ENCODE measurements at regions not wholly inside any gene's neighbourhood (a gene's known extent, or its start where the extent isn't known, plus 50 kb on each side); places are given as distances from the start of the nearest gene placed in this dataset.

DNA sequence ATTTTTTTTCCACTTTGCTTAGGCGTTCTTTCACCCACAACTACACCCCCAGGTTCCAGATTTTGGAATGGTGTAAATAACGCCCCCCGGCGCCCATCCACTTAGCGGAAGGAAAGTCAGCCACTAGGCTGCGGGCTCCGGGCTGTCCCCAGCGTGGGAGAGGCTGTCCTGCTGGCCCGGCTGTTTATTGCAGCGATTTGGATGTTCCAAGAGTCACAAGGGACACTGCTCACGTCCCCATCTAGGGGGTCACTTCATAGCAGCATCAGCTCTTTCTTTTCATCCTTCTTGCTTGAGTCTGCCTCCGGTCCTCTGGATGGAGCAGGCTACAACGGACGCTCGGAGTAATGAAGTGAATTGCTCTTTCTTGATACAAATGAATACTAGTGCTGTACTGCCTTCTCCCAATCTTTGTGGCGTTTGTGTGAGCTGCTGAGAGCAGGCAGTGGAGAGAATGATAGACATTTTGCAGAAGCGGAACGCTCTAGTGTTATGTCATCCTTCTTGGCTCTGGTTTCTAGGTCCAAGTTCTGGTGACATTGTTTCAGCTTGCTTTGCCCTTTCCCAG lies 50.7 kb upstream of the PAIP2B start:
- Mint-ChIP-seq H3K4me3 (peak overlapping the region; percentile 62), H3K4me1 (peaks cover 12% of the 10 kb centered on the region), H3K27me3 (ENCODE audit: low read depth) (peaks cover 94% of the 10 kb centered on the region), H3K27ac (no peak overlapping the region), H3K9me3 (peaks cover 13% of the 10 kb centered on the region), H3K36me3 (no peaks in the 10 kb centered on the region)
- TF ChIP-seq, protein P1, sequence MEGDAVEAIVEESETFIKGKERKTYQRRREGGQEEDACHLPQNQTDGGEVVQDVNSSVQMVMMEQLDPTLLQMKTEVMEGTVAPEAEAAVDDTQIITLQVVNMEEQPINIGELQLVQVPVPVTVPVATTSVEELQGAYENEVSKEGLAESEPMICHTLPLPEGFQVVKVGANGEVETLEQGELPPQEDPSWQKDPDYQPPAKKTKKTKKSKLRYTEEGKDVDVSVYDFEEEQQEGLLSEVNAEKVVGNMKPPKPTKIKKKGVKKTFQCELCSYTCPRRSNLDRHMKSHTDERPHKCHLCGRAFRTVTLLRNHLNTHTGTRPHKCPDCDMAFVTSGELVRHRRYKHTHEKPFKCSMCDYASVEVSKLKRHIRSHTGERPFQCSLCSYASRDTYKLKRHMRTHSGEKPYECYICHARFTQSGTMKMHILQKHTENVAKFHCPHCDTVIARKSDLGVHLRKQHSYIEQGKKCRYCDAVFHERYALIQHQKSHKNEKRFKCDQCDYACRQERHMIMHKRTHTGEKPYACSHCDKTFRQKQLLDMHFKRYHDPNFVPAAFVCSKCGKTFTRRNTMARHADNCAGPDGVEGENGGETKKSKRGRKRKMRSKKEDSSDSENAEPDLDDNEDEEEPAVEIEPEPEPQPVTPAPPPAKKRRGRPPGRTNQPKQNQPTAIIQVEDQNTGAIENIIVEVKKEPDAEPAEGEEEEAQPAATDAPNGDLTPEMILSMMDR (IDR thresholded peaks at IDR 0.05; ENCODE audit: unreplicated experiment), result no peak
- DNase-seq (ENCODE audit: low spot score in 2 of 2, unreplicated experiment in 2 of 2), result no peak

DNA sequence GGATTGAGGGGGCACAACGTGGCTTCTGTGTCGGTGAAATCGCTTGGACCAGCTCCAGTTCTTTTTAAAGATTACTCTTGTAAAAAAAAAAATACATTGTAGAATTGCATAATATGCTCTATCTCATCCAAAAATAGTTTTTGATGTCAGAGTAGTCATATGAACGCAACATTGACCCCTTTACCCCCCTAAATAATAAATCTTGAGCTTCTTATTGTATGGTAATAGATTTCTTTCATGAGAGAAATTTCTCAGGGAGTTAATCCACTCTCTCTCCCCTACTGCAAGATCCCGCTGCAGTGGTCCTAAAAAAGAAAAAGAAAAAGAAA lies 50.2 kb upstream of the PAIP2B start:
- Mint-ChIP-seq H3K4me3 (peak overlapping the region; percentile 62), H3K27ac (no peak overlapping the region), H3K36me3 (no peaks in the 10 kb centered on the region), H3K9me3 (peaks cover 18% of the 10 kb centered on the region), H3K4me1 (peaks cover 12% of the 10 kb centered on the region), H3K27me3 (ENCODE audit: low read depth) (peaks cover 94% of the 10 kb centered on the region)
- no peak for DNase-seq (ENCODE audit: low spot score in 2 of 2, unreplicated experiment in 2 of 2)
- TF ChIP-seq, protein P1 (IDR thresholded peaks at IDR 0.05; ENCODE audit: unreplicated experiment), result no peak

DNA sequence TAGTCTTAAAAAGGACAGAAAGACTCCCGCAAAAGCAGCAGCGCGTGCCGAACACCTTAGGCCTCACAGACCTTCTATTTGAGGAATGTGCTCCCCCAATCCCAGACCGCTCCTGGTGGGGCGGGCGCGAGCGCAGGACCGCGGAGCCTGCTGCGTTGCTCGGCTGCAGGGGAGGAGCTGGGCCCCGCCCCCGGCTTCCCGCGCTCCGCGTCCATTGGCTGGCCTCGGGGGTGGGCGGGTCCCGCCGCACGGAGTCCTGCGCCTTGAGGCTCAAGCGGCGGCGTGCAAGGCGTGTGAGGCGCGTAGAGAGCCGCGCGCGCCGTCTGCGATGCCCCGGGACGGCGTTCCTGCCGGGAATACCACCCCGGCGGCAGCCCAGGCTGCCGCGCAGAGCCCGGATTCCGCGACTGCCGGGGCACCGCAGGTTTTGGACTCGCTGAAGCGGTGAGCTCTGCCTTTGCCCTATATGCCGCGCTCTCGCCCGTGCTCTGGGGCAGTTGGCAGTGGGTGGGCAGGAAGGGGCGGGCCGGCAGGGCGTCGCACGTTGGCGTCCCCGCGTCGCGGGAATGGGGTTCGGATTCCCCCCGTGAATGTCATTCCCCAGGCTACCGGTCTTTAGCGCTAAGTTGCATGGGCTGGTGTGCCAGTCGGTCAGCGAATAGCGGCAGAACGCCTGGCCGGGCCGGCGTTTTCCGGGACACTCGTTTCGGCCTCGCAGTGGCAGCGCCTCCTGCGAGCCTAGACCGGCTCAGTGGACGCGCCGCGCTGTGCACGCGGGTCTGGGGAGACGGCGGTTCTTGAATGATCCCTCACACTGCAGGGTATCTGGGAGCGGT lies 49.6 kb upstream of the PAIP2B start:
- Mint-ChIP-seq H3K4me3 (peak overlapping the region; percentile 62), H3K36me3 (no peaks in the 10 kb centered on the region), H3K9me3 (peaks cover 24% of the 10 kb centered on the region), H3K4me1 (peaks cover 12% of the 10 kb centered on the region), H3K27ac (no peak overlapping the region), H3K27me3 (ENCODE audit: low read depth) (peaks cover 94% of the 10 kb centered on the region)
- peak; percentile 68 to 87 for DNase-seq (ENCODE audit: low spot score in 2 of 2, unreplicated experiment in 2 of 2)
- TF ChIP-seq, protein P1 (IDR thresholded peaks at IDR 0.05; ENCODE audit: unreplicated experiment), result no peak
